H1 (cell line): ENCODE measurements at regions not wholly inside any gene's neighbourhood (a gene's known extent, or its start where the extent isn't known, plus 50 kb on each side); places are given as distances from the start of the nearest gene placed in this dataset.

Source experiments
- POLR2A ChIP-seq, 2 experiments: IDR thresholded peaks; 1 replicate in 1 of 2; 2 replicates in 1 of 2; pipeline ENCODE4 v1.6.1; 2011; ENCODE audit warnings: low read depth in 2 of 2, low read length in 2 of 2, mild to moderate bottlenecking in 2 of 2; ENCODE audit errors: control extremely low read depth in 1 of 2
- TF ChIP-seq, protein P1 (sequence below): IDR thresholded peaks from 2 replicates; pipeline ENCODE4 v1.6.1; 2011; ENCODE audit warnings: low read depth, mild to moderate bottlenecking, low read length; ENCODE audit not compliant: insufficient read depth

DNA sequence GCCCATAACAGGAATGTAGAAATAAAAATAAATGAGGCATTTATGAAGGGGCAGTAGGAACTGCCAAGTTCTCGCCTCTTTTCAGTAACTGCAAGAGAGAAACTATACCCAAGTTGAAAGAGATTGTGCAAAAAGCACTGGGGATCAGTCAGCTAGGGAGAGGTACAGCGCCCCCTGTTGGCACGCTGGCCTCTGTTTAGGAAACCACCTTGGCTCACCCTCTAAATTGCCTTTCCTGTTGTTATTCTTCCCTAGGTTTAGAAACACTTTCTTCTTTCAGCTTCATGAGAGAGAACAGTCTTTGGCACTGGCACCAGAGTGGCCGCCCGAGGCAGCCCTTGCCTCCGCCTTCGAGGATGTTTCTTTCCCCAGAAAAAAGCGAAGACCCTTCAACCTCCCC is 348.5 kb downstream of the MID1IP1 start (continued):
- TF ChIP-seq, protein P1, sequence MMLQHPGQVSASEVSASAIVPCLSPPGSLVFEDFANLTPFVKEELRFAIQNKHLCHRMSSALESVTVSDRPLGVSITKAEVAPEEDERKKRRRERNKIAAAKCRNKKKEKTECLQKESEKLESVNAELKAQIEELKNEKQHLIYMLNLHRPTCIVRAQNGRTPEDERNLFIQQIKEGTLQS: no peak
- TF ChIP-seq POLR2A (IDR thresholded peaks at IDR 0.05; ENCODE audit: control extremely low read depth in 1 of 2, low read depth in 2 of 2, low read length in 2 of 2): no peak
